ENCODE measurements at regions not wholly inside any gene's neighbourhood (a gene's known extent, or its start where the extent isn't known, plus 50 kb on each side); places are given as distances from the start of the nearest gene placed in this dataset.

DNA sequence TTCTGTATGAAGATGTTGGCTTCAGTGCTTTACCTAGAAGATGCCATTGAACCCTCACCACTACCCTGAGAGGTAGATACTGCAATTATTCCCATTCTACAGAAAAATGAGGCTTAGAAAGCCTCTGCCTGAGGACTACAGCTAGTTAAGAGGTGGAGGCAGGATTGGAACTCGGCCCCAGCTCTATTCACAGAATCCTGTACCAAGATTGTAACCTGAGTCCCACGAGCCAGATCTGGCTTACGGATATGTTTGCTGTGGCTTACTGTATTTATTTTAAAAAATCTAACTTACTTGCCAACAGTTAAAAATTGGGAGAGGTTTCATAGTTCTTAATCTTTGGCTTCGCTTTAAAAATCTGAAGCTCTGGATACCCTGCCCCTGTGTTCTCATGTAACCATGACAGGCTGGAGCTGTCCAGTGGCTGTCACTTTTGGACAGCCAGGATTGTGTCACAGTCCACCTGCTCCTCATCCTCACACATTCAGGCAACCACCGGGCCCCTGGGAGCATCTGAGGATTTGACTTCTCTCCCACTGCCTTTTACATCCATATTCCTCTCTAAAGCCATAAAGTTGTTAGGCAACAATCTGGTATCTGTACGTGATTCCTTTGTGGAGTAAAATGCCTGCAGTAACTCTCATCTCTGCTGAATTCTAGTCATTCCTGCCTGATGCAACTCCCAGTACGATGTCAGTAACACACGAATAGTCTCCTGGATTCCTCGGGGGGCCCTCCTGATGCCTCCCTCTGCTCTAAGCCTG lies 160.8 kb upstream of the SERP2 start:
- Histone ChIP-seq H3K4me3 (no peak overlapping the region), H3K36me3 (no peaks in the 10 kb centered on the region), H3K27ac (peak overlapping the region in 1 of 4 donors; percentile 58), H3K4me1 (peaks cover under 1 to 11% (median 1%) of the 10 kb centered on the region in 4 donors), H3K27me3 (no peaks in the 10 kb centered on the region), H3K9me3 (no peaks in the 10 kb centered on the region)
- intact Hi-C loops (cut with DNase I; ENCODE audit: low total_unique reads) (loop anchor here (10.0 kb wide), 2 partner anchors 222 to 308 kb away; no protein-coding TSS in a partner anchor), in situ Hi-C loops (cut with MboI; ENCODE audit: low pct_ligation_motif_present in 1 of 4, low pct_unique_long_range_greater_than_20kb in 1 of 4, low sequenced_read_pairs in 3 of 4) (no loop called here)
- TF ChIP-seq POLR2AphosphoS5 (IDR thresholded peaks at IDR 0.05) (peak in 1 of 3 donors; percentile 18), EP300 (IDR thresholded peaks at IDR 0.05; ENCODE audit: low read depth) (no peak), POLR2A (IDR thresholded peaks at IDR 0.05) (no peak)
- TF ChIP-seq, protein P1, sequence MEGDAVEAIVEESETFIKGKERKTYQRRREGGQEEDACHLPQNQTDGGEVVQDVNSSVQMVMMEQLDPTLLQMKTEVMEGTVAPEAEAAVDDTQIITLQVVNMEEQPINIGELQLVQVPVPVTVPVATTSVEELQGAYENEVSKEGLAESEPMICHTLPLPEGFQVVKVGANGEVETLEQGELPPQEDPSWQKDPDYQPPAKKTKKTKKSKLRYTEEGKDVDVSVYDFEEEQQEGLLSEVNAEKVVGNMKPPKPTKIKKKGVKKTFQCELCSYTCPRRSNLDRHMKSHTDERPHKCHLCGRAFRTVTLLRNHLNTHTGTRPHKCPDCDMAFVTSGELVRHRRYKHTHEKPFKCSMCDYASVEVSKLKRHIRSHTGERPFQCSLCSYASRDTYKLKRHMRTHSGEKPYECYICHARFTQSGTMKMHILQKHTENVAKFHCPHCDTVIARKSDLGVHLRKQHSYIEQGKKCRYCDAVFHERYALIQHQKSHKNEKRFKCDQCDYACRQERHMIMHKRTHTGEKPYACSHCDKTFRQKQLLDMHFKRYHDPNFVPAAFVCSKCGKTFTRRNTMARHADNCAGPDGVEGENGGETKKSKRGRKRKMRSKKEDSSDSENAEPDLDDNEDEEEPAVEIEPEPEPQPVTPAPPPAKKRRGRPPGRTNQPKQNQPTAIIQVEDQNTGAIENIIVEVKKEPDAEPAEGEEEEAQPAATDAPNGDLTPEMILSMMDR (IDR thresholded peaks at IDR 0.05) = no peak
- WGBS, 2 donors (ENCODE audit: low coverage in 1 of 2) = 56 to 66% methylated on average over 7 to 9 of the region's 9 CpGs
- DNase-seq = no peak

DNA sequence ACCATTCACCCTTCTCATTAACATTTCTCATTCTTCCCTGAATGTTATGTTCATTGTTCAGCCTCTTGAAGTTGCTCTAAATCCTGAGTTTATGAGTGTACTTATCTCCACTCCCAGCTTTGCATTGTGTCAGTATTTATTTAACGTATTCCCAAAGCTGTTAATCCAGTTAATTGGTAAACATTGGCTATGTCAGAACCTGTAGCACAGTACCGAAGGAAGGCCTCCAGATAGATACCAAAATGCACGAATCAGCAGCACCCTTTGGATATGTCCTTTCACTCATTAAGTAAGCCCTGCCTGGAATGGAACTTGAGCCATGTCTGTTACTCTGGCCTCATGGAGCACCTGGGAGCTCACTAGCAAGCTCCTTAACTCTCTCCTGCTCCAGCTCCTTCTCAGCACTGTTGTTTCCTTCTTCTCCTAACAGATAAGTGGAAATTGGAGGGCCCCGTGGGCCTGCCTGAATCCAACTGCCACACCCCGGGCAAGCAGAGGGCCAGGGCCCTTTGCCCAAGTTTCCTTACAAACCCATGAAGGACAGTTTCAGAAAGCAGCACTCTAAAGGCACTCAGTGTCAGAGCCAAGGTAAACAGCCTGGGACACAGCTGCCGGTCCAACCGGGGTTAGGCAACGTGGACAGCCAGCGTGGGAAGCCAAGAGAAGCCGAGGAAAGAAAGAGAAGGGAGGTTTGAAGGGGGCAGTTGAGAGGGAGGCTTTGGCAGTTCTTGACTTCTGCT lies 155.0 kb upstream of the SERP2 start:
- Histone ChIP-seq H3K27me3 (no peaks in the 10 kb centered on the region), H3K4me3 (no peak overlapping the region), H3K27ac (peak overlapping the region; percentile 47 to 87 (median 68)), H3K4me1 (peaks cover 18 to 52% (median 19%) of the 10 kb centered on the region in 4 donors), H3K9me3 (no peaks in the 10 kb centered on the region), H3K36me3 (no peaks in the 10 kb centered on the region)
- in situ Hi-C loops (cut with MboI; ENCODE audit: low pct_ligation_motif_present in 1 of 4, low pct_unique_long_range_greater_than_20kb in 1 of 4, low sequenced_read_pairs in 3 of 4) (no loop called here), intact Hi-C loops (cut with DNase I; ENCODE audit: low total_unique reads) (loop anchor here (10.0 kb wide), 2 partner anchors 216 to 314 kb away; no protein-coding TSS in a partner anchor)
- WGBS, 2 donors (ENCODE audit: low coverage in 1 of 2) = 33 to 67% methylated on average over 1 to 10 of the region's 10 CpGs
- TF ChIP-seq, protein P1 (IDR thresholded peaks at IDR 0.05) = no peak
- TF ChIP-seq POLR2AphosphoS5 (IDR thresholded peaks at IDR 0.05) = peak in 2 of 3 donors; percentile 15 to 39
- TF ChIP-seq POLR2A (IDR thresholded peaks at IDR 0.05) = no peak
- no peak for TF ChIP-seq EP300 (IDR thresholded peaks at IDR 0.05; ENCODE audit: low read depth)
- DNase-seq = peak; percentile 60

DNA sequence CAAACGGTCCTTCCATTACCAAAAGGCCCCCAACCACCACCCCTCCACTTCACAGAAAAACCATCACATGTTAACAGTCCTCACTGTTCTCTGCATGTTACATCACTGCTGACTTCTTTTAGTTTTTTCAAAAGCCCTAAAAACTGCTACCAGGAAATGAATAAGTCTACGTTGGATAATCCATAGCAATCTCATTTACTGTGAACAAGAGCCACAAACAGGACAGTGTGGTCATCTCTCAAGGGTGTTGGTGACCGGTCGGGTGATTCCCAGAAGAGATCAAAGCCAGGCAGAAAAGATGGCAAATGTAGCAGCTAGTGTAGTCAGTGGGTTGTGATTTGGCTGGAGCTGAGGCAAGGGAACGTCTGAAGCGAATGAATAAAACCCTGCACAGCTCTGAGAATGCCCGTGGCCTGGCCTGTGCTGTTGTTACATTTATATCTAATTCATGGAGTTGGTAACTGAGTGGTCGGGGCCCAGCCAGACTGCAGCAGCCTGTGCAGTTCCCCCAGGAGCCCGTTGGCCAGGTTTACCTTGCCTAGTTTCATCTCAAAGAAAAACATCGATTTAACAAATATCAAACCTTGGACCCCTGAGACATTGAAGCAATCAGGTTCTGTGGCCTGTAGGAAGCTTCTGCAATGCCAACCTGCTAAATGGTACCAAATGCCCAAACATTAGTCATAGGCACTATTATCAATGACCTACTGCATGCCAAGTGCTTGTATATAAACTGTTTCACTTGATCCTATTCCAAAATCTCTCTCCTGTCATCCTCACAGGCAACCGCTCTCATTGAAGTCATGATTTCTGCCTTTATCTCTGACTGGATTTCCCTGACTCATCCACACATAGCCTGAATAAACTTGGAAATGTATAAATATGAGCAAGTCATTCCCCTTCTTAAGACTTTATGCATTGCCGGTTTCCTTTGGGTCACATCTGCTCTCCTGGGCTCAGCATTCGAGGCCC lies 153.8 kb upstream of the SERP2 start:
- 71 to 75% methylated on average over 7 to 13 of the region's 13 CpGs for WGBS, 2 donors (ENCODE audit: low coverage in 1 of 2)
- H3K27ac ChIP-seq = peak overlapping the region; percentile 47 to 87 (median 76)
- TF ChIP-seq, protein P1 (IDR thresholded peaks at IDR 0.05) = no peak
- TF ChIP-seq EP300 (IDR thresholded peaks at IDR 0.05; ENCODE audit: low read depth) = no peak
- no peak for TF ChIP-seq POLR2AphosphoS5 (IDR thresholded peaks at IDR 0.05)

More for the DNA sequence above, 153.8 kb upstream of the SERP2 start:
- in situ Hi-C loops (cut with MboI; ENCODE audit: low pct_ligation_motif_present in 1 of 4, low pct_unique_long_range_greater_than_20kb in 1 of 4, low sequenced_read_pairs in 3 of 4) (no loop called here), intact Hi-C loops (cut with DNase I; ENCODE audit: low total_unique reads) (loop anchor here (5.0 to 10.0 kb wide), 4 partner anchors 52 to 315 kb away; no protein-coding TSS in a partner anchor)
- Histone ChIP-seq H3K9me3 (no peaks in the 10 kb centered on the region), H3K27me3 (no peaks in the 10 kb centered on the region), H3K36me3 (no peaks in the 10 kb centered on the region), H3K4me1 (peaks cover 18 to 57% (median 24%) of the 10 kb centered on the region in 4 donors), H3K4me3 (no peak overlapping the region)
- no peak for DNase-seq

All from transverse colon (tissue), 4 donors.